CD4-positive, alpha-beta T cell (primary cell): ENCODE measurements at regions not wholly inside any gene's neighbourhood (a gene's known extent, or its start where the extent isn't known, plus 50 kb on each side); places are given as distances from the start of the nearest gene placed in this dataset.

Experiments used
- ATAC-seq: fragments of 200-7000 bp; cut with Tn5 transposase; one replicate; pipeline ENCODE4 v1.10.0; 2022; ENCODE audit warnings: mild to moderate bottlenecking; ENCODE audit not compliant: poor library complexity
- CTCF ChIA-PET: fragments of 350-600 bp; sonication (Branson Sonifier 250); formaldehyde crosslinking; loops from one replicate; lab custom pipeline; 2021; ENCODE audit warnings: antibody characterized with exemption, inconsistent platforms; lab: Charles Lee
- POLR2A ChIA-PET: fragments of 350-600 bp; sonication (Branson Sonifier 250); formaldehyde crosslinking; loops from one replicate; lab custom pipeline; 2021; ENCODE audit warnings: antibody characterized with exemption, inconsistent platforms; lab: Charles Lee
- DNase-seq, 14 experiments: peaks; one replicate each; pipeline ENCODE4 v3.0.0-alpha.2; 2013 to 2020; ENCODE audit warnings: mixed read lengths in 2 of 14
- H3K27ac ChIP-seq, 2 donors: one replicate each; pipeline versions ENCODE4 v1.5.1 to v1.7.0; 2013; ENCODE audit warnings: low read length in 2 of 2, low read depth in 1 of 2, mild to moderate bottlenecking in 1 of 2
- H3K27me3 ChIP-seq, 2 experiments: 1 replicate in 1 of 2; 2 replicates in 1 of 2; pipeline versions ENCODE4 v1.6.1 to v1.7.0; 2013; ENCODE audit warnings: low read length in 2 of 2, control low read depth in 1 of 2, mild to moderate bottlenecking in 1 of 2, moderate library complexity in 1 of 2; ENCODE audit not compliant: insufficient read depth in 2 of 2, control insufficient read depth in 1 of 2
- H3K36me3 ChIP-seq: one replicate; pipeline ENCODE4 v1.6.1; 2013; ENCODE audit warnings: low read length, control low read depth; ENCODE audit not compliant: insufficient read depth
- H3K4me1 ChIP-seq: one replicate; pipeline ENCODE4 v1.6.1; 2013; ENCODE audit warnings: low read length, control low read depth; ENCODE audit not compliant: insufficient read depth
- H3K4me3 ChIP-seq: one replicate; pipeline ENCODE4 v1.5.1; 2013; ENCODE audit warnings: mild to moderate bottlenecking, low read length, moderate library complexity
- H3K9me3 ChIP-seq, 2 experiments: 1 replicate in 1 of 2; 2 replicates in 1 of 2; pipeline versions ENCODE4 v1.6.1 to v1.7.0; 2013; ENCODE audit warnings: low read length in 2 of 2, mild to moderate bottlenecking in 2 of 2, control low read depth in 1 of 2, moderate library complexity in 1 of 2; ENCODE audit not compliant: control insufficient read depth in 1 of 2, insufficient read depth in 1 of 2
- H3K27ac Mint-ChIP-seq: one replicate; pipeline ENCODE4 v1.8.0; 2020; ENCODE audit warnings: mixed read lengths
- H3K27me3 Mint-ChIP-seq: one replicate; pipeline ENCODE4 v1.8.0; 2021; ENCODE audit warnings: mixed read lengths
- H3K36me3 Mint-ChIP-seq: one replicate; pipeline ENCODE4 v1.8.0; 2021; ENCODE audit warnings: low read depth, mixed read lengths
- H3K4me1 Mint-ChIP-seq: one replicate; pipeline ENCODE4 v1.8.0; 2021; ENCODE audit warnings: low read depth, mixed read lengths
- H3K4me3 Mint-ChIP-seq: one replicate; pipeline ENCODE4 v1.8.0; 2020; ENCODE audit warnings: mild to moderate bottlenecking, mixed read lengths
- H3K9me3 Mint-ChIP-seq: one replicate; pipeline ENCODE4 v1.8.0; 2020; ENCODE audit warnings: mixed read lengths
- CTCF ChIP-seq: fragments of 200-600 bp; IDR thresholded peaks from one replicate; pipeline ENCODE4 v1.8.0; 2022; ENCODE audit warnings: antibody characterized with exemption, mild to moderate bottlenecking
- intact Hi-C, 2 experiments: fragments of 100-400 bp; cut with DNase I in 1 of 2; cut with micrococcal nuclease in 1 of 2; formaldehyde crosslinking; loops; one replicate each; pipeline versions ENCODE4 v1.15.1 to v1.9.0; 2023 to 2025; cut with DNase I, micrococcal nuclease

GRCh38 chr22:47233316-47234243 is 471.1 kb downstream of the TBC1D22A start:
- H3K36me3 ChIP-seq = no peaks in the 10 kb centered on the region
- POLR2A ChIA-PET = no interaction called here
- H3K27me3 ChIP-seq = peaks cover 0 to 2% of the 10 kb centered on the region in 2 experiments
- no peak overlapping the region for H3K27ac ChIP-seq
- Mint-ChIP-seq H3K36me3 (no peaks in the 10 kb centered on the region), H3K9me3 (peaks cover 4% of the 10 kb centered on the region), H3K27ac (no peak overlapping the region), H3K4me1 (no peaks in the 10 kb centered on the region), H3K27me3 (no peaks in the 10 kb centered on the region), H3K4me3 (no peak overlapping the region)
- intact Hi-C loops = no loop called here
- ATAC-seq (no peak), DNase-seq (no peak)
- no peaks in the 10 kb centered on the region for H3K4me1 ChIP-seq
- TF ChIP-seq CTCF = no peak
- no peak overlapping the region for H3K4me3 ChIP-seq
- CTCF ChIA-PET = no interaction called here
- H3K9me3 ChIP-seq = peaks cover 0 to 16% of the 10 kb centered on the region in 2 experiments

GRCh38 chr22:47232753-47233152 is 470.3 kb downstream of the TBC1D22A start:
- H3K27me3 Mint-ChIP-seq = no peaks in the 10 kb centered on the region
- CTCF ChIA-PET = no interaction called here
- peaks cover 4% of the 10 kb centered on the region for H3K9me3 Mint-ChIP-seq

DNA sequence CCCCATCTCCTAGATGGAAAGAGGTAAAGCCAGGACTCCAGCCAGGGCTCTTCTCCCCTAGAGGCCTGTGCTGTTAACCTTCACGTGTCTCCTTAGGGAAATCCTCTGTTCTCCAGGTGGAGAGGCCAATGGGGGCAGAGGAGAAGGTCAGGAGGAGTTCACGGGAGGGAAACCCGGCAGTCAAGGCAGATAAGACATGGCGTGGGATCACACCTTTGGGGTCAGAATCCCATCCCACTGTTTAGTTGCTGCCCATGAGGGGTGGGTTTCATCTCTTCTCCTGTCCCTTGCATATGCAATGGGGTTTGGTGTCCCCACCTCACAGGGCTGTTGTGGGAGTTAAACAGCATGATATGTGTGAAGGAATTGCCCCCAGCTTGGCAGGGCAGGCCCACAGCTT is 469.7 kb downstream of the TBC1D22A start:
- H3K4me1 Mint-ChIP-seq = no peaks in the 10 kb centered on the region
- peaks cover 4% of the 10 kb centered on the region for H3K9me3 Mint-ChIP-seq
- TF ChIP-seq CTCF = no peak
- H3K27ac Mint-ChIP-seq = no peak overlapping the region
- Histone ChIP-seq H3K9me3 (peaks cover 0 to 16% of the 10 kb centered on the region in 2 experiments), H3K4me1 (no peaks in the 10 kb centered on the region), H3K27ac (no peak overlapping the region), H3K36me3 (no peaks in the 10 kb centered on the region), H3K27me3 (peaks cover 0 to 2% of the 10 kb centered on the region in 2 experiments), H3K4me3 (no peak overlapping the region)
- POLR2A ChIA-PET = no interaction called here
- DNase-seq (no peak), ATAC-seq (no peak)
- CTCF ChIA-PET = no interaction called here
- intact Hi-C loops = no loop called here
- H3K36me3 Mint-ChIP-seq = no peaks in the 10 kb centered on the region
- no peak overlapping the region for H3K4me3 Mint-ChIP-seq
- no peaks in the 10 kb centered on the region for H3K27me3 Mint-ChIP-seq

More at GRCh38 chr22:47232753-47233152, 470.3 kb downstream of the TBC1D22A start:
- DNase-seq = no peak
- ATAC-seq = no peak
- no peaks in the 10 kb centered on the region for H3K36me3 ChIP-seq
- peaks cover 0 to 2% of the 10 kb centered on the region in 2 experiments for H3K27me3 ChIP-seq
- POLR2A ChIA-PET = no interaction called here
- intact Hi-C loops = no loop called here
- H3K27ac Mint-ChIP-seq = no peak overlapping the region
- H3K4me1 Mint-ChIP-seq = no peaks in the 10 kb centered on the region
- no peaks in the 10 kb centered on the region for H3K4me1 ChIP-seq
- TF ChIP-seq CTCF = no peak
- no peak overlapping the region for H3K27ac ChIP-seq
- no peaks in the 10 kb centered on the region for H3K36me3 Mint-ChIP-seq
- no peak overlapping the region for H3K4me3 Mint-ChIP-seq
- no peak overlapping the region for H3K4me3 ChIP-seq
- H3K9me3 ChIP-seq = peaks cover 0 to 16% of the 10 kb centered on the region in 2 experiments
